A549 (cell line): ENCODE measurements at regions not wholly inside any gene's neighbourhood (a gene's known extent, or its start where the extent isn't known, plus 50 kb on each side); places are given as distances from the start of the nearest gene placed in this dataset.

Experiments
- ATAC-seq, 2 experiments: fragments of 200-7000 bp in 1 of 2; fragments of >200 bp in 1 of 2; cut with Nextera tagmentation in 1 of 2; cut with Tn5 transposase in 1 of 2; 3 replicates each; pipeline versions ENCODE4 v1.8.0 to v1.9.1; 2018 to 2020; ENCODE audit warnings: mild to moderate bottlenecking in 1 of 2, moderate library complexity in 1 of 2
- CTCF ChIA-PET: fragments of 300-600 bp; sonication (Branson Sonifier 250); formaldehyde crosslinking; extraction: SDS; loops from one replicate; lab custom pipeline; 2021; ENCODE audit warnings: antibody characterized with exemption, inconsistent platforms; lab: Yijun Ruan, JAX
- POLR2A ChIA-PET: fragments of 350-600 bp; formaldehyde crosslinking; extraction: SDS; loops from one replicate; lab custom pipeline; 2021; ENCODE audit warnings: antibody characterized with exemption, inconsistent platforms; lab: Yijun Ruan, JAX
- DNase-seq, 2 experiments: peaks; one replicate each; pipeline versions ENCODE4 v3.0.0 to v3.0.0-alpha.2; 2011 to 2016; ENCODE audit warnings: low read depth in 1 of 2, low spot score in 1 of 2
- FAIRE-seq: peaks from 2 replicates; lab custom pipeline; 2011; peaks lifted over from hg19 to GRCh38; lab: Jason Lieb, UNC
- H3K27ac ChIP-seq, 2 experiments: fragments of >200 bp; sonication (Bioruptor Twin); formaldehyde crosslinking; 3 replicates each; pipeline ENCODE4 v1.5.1; 2016 to 2017
- H3K4me1 ChIP-seq: fragments of >200 bp; sonication (Bioruptor Twin); formaldehyde crosslinking; 3 replicates; pipeline ENCODE4 v1.6.1; 2016
- H3K4me2 ChIP-seq: fragments of >200 bp; sonication (Bioruptor Twin); formaldehyde crosslinking; 3 replicates; pipeline ENCODE4 v1.6.1; 2016
- H3K4me3 ChIP-seq: fragments of >200 bp; sonication (Bioruptor Twin); formaldehyde crosslinking; 3 replicates; pipeline ENCODE4 v1.5.1; 2016
- H3K9me3 ChIP-seq: fragments of >200 bp; sonication (Bioruptor Twin); formaldehyde crosslinking; 3 replicates; pipeline ENCODE4 v1.6.1; 2016
- CBX8 ChIP-seq: fragments of 200-600 bp; sonication (generic); IDR thresholded peaks from 2 replicates; pipeline ENCODE4 v1.6.1; 2016
- EHMT2 ChIP-seq: fragments of 200-600 bp; sonication (generic); IDR thresholded peaks from 2 replicates; pipeline ENCODE4 v1.6.1; 2016; ENCODE audit warnings: antibody characterized with exemption, low read depth, mild to moderate bottlenecking, moderate library complexity
- EP300 ChIP-seq, 2 experiments: fragments of >200 bp; sonication (Bioruptor Twin); formaldehyde crosslinking; IDR thresholded peaks; 2 replicates in 1 of 2; 3 replicates in 1 of 2; pipeline ENCODE4 v1.6.1; 2016 to 2017
- FOXS1 ChIP-seq: fragments of 250-450 bp; sonication (Bioruptor Pico); IDR thresholded peaks from 2 replicates; pipeline ENCODE4 v1.5.0; 2020; ENCODE audit warnings: mild to moderate bottlenecking, moderate library complexity
- HEYL ChIP-seq: fragments of 250-450 bp; sonication (Bioruptor Pico); IDR thresholded peaks from 2 replicates; pipeline ENCODE4 v1.8.0; 2021; ENCODE audit warnings: mild to moderate bottlenecking, moderate library complexity
- MYC ChIP-seq: IDR thresholded peaks from 2 replicates; pipeline ENCODE4 v1.6.1; 2012; ENCODE audit warnings: mild to moderate bottlenecking, inconsistent platforms, low read length, improper control_type of control experiment, borderline replicate concordance
- NFE2L2 ChIP-seq: fragments of 150-350 bp; conservative IDR thresholded peaks from 2 replicates; pipeline ENCODE4 v1.6.1; 2014; ENCODE audit warnings: low read length
- NPAS2 ChIP-seq: fragments of 250-450 bp; sonication (Bioruptor Pico); IDR thresholded peaks from 2 replicates; pipeline ENCODE4 v1.8.0; 2022; ENCODE audit warnings: mild to moderate bottlenecking, moderate library complexity, borderline replicate concordance
- PHF8 ChIP-seq: fragments of 200-600 bp; sonication (generic); IDR thresholded peaks from 2 replicates; pipeline ENCODE4 v1.6.1; 2016; ENCODE audit warnings: low read depth, mild to moderate bottlenecking, antibody characterized with exemption, moderate library complexity, borderline replicate concordance
- POLR2A ChIP-seq: IDR thresholded peaks from 2 replicates; pipeline ENCODE4 v1.6.1; 2012; ENCODE audit warnings: mild to moderate bottlenecking, low read length
- RFX5 ChIP-seq: fragments of 450-650 bp; IDR thresholded peaks from 2 replicates; pipeline ENCODE4 v1.7.1; 2014; ENCODE audit warnings: antibody characterized with exemption, mild to moderate bottlenecking, moderate library complexity
- RNF2 ChIP-seq: fragments of 200-600 bp; sonication (generic); IDR thresholded peaks from 2 replicates; pipeline ENCODE4 v1.6.1; 2016; ENCODE audit warnings: low read depth, mild to moderate bottlenecking, antibody characterized with exemption, moderate library complexity, borderline replicate concordance
- SMC3 ChIP-seq: fragments of >200 bp; sonication (Bioruptor Twin); formaldehyde crosslinking; IDR thresholded peaks from 3 replicates; pipeline ENCODE4 v1.6.1; 2018; ENCODE audit warnings: inconsistent platforms
- SREBF2 ChIP-seq: fragments of 450-650 bp; IDR thresholded peaks from 2 replicates; pipeline ENCODE4 v1.6.1; 2014; ENCODE audit warnings: mild to moderate bottlenecking, moderate library complexity
- TFCP2L1 ChIP-seq: fragments of 250-450 bp; sonication (Bioruptor Pico); IDR thresholded peaks from 2 replicates; pipeline ENCODE4 v1.5.0; 2021; ENCODE audit warnings: mild to moderate bottlenecking
- ZC3H11A ChIP-seq: fragments of 450-650 bp; IDR thresholded peaks from 2 replicates; pipeline ENCODE4 v1.6.1; 2014; ENCODE audit warnings: antibody characterized with exemption, mild to moderate bottlenecking
- ZNF302 ChIP-seq: fragments of 250-450 bp; sonication (Bioruptor Pico); IDR thresholded peaks from 2 replicates; pipeline ENCODE4 v1.9.0; 2021; ENCODE audit warnings: inconsistent platforms, mild to moderate bottlenecking, moderate library complexity
- WGBS: methylation state at CpG from one replicate; pipeline ENCODE4 v1.1.6; 2017; ENCODE audit errors: missing lambda C conversion rate; 5-methylcytosine and 5-hydroxymethylcytosine counted together
- TF ChIP-seq, protein P1 (sequence below): fragments of 450-650 bp; IDR thresholded peaks from 2 replicates; pipeline ENCODE4 v1.6.1; 2014; ENCODE audit warnings: antibody characterized with exemption
- TF ChIP-seq, protein P2 (sequence below): fragments of 250-450 bp; sonication (Bioruptor Pico); IDR thresholded peaks from 2 replicates; pipeline ENCODE4 v1.5.0; 2021; ENCODE audit warnings: mild to moderate bottlenecking, moderate library complexity, borderline replicate concordance
- TF ChIP-seq, protein P3 (sequence below): fragments of >200 bp; sonication (Bioruptor Twin); formaldehyde crosslinking; IDR thresholded peaks from 3 replicates; pipeline ENCODE4 v1.6.1; 2016
- TF ChIP-seq, protein P4 (sequence below): fragments of >200 bp; sonication (Bioruptor Twin); formaldehyde crosslinking; IDR thresholded peaks from 3 replicates; pipeline ENCODE4 v1.5.1; 2016

DNA sequence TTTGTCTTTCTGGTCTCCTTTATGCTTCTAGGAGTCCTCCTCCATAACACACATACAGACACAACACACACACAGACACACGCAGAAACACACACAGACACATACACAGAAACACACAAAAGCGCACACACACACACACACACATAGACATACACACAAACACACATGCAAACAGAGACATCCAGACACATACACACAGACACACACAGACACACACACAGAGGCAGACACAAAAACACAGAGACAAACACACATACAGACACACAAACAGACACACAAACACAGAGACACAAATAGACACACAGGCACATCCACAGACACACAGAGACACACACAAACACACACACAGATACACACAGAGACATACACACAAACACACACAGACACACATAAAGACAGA, 220.2 kb downstream of the IRX2 start:
- ChIA-PET POLR2A (no interaction called here), CTCF (no interaction called here)
- FAIRE-seq (no peak), DNase-seq (no peak), ATAC-seq (no peak)
- H3K27ac ChIP-seq: no peak overlapping the region
- no peaks in the 10 kb centered on the region for H3K9me3 ChIP-seq
- no peaks in the 10 kb centered on the region for H3K4me1 ChIP-seq
- H3K4me3 ChIP-seq: no peak overlapping the region
- TF ChIP-seq SREBF2: no peak
- no peak for TF ChIP-seq NPAS2
- TF ChIP-seq PHF8: no peak
- TF ChIP-seq, protein P1, sequence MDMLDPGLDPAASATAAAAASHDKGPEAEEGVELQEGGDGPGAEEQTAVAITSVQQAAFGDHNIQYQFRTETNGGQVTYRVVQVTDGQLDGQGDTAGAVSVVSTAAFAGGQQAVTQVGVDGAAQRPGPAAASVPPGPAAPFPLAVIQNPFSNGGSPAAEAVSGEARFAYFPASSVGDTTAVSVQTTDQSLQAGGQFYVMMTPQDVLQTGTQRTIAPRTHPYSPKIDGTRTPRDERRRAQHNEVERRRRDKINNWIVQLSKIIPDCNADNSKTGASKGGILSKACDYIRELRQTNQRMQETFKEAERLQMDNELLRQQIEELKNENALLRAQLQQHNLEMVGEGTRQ: no peak
- TF ChIP-seq CBX8: no peak
- no peak for TF ChIP-seq HEYL
- TF ChIP-seq, protein P2, sequence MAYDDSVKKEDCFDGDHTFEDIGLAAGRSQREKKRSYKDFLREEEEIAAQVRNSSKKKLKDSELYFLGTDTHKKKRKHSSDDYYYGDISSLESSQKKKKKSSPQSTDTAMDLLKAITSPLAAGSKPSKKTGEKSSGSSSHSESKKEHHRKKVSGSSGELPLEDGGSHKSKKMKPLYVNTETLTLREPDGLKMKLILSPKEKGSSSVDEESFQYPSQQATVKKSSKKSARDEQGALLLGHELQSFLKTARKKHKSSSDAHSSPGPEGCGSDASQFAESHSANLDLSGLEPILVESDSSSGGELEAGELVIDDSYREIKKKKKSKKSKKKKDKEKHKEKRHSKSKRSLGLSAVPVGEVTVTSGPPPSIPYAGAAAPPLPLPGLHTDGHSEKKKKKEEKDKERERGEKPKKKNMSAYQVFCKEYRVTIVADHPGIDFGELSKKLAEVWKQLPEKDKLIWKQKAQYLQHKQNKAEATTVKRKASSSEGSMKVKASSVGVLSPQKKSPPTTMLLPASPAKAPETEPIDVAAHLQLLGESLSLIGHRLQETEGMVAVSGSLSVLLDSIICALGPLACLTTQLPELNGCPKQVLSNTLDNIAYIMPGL: no peak
- TF ChIP-seq RNF2: no peak
- no peak overlapping the region for H3K4me2 ChIP-seq
- WGBS: 47% methylated on average over 2 of the region's 2 CpGs

DNA sequence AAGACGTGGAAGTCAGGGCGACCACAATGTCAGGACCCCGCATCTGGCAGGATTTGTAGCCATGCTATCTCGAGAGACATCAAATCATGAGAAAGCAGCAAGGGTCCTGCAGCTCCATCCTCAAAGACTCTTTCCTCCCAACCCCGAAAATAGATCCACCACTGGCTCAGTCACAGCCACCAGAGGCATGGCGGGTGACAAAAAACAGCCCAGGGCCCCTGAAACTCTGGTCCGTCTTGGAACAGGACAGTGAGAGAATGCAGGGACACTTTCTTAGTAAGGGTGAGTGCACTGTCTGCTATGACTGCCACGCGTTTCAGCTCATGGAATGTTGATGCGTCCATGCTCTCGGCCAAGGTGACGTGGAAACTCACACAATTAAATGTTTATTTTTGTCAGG, 220.9 kb downstream of the IRX2 start:
- no peak for TF ChIP-seq NFE2L2
- TF ChIP-seq EP300 (IDR thresholded peaks at IDR 0.05): no peak
- TF ChIP-seq RFX5: no peak
- no peak for TF ChIP-seq FOXS1
- no peak for TF ChIP-seq SREBF2
- no peak for TF ChIP-seq MYC
- TF ChIP-seq ZC3H11A: no peak
- no peak for TF ChIP-seq POLR2A
- no peak for TF ChIP-seq EHMT2
- TF ChIP-seq RNF2: no peak
- no peak for TF ChIP-seq TFCP2L1 (CRISPR knock-in tag)
- TF ChIP-seq SMC3: no peak
- TF ChIP-seq, protein P1: no peak
- TF ChIP-seq, protein P3, sequence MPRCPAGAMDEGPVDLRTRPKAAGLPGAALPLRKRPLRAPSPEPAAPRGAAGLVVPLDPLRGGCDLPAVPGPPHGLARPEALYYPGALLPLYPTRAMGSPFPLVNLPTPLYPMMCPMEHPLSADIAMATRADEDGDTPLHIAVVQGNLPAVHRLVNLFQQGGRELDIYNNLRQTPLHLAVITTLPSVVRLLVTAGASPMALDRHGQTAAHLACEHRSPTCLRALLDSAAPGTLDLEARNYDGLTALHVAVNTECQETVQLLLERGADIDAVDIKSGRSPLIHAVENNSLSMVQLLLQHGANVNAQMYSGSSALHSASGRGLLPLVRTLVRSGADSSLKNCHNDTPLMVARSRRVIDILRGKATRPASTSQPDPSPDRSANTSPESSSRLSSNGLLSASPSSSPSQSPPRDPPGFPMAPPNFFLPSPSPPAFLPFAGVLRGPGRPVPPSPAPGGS: no peak
- no peak for TF ChIP-seq ZNF302 (CRISPR knock-in tag)
- TF ChIP-seq, protein P4, sequence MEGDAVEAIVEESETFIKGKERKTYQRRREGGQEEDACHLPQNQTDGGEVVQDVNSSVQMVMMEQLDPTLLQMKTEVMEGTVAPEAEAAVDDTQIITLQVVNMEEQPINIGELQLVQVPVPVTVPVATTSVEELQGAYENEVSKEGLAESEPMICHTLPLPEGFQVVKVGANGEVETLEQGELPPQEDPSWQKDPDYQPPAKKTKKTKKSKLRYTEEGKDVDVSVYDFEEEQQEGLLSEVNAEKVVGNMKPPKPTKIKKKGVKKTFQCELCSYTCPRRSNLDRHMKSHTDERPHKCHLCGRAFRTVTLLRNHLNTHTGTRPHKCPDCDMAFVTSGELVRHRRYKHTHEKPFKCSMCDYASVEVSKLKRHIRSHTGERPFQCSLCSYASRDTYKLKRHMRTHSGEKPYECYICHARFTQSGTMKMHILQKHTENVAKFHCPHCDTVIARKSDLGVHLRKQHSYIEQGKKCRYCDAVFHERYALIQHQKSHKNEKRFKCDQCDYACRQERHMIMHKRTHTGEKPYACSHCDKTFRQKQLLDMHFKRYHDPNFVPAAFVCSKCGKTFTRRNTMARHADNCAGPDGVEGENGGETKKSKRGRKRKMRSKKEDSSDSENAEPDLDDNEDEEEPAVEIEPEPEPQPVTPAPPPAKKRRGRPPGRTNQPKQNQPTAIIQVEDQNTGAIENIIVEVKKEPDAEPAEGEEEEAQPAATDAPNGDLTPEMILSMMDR: no peak
- DNase-seq (no peak), ATAC-seq (no peak), FAIRE-seq (no peak)
- Histone ChIP-seq H3K27ac (no peak overlapping the region), H3K4me1 (no peaks in the 10 kb centered on the region), H3K4me2 (no peak overlapping the region), H3K4me3 (no peak overlapping the region), H3K9me3 (no peaks in the 10 kb centered on the region)
- 5% methylated on average over 11 of the region's 12 CpGs for WGBS
- CTCF ChIA-PET: no interaction called here
- POLR2A ChIA-PET: no interaction called here
